GM19463 (cell line): ENCODE measurements at regions not wholly inside any gene's neighbourhood (a gene's known extent, or its start where the extent isn't known, plus 50 kb on each side); places are given as distances from the start of the nearest gene placed in this dataset.
"Not testable (repeated sequence)": the region's sequence is repeated elsewhere in the genome, so short reads cannot be mapped to it uniquely, and the experiment has no call there.

Source experiments
- ATAC-seq: cut with Tn5 transposase; IDR thresholded peaks from one replicate; pipeline ENCODE4 v1.9.1; 2021; ENCODE audit warnings: mild to moderate bottlenecking, moderate library complexity; ENCODE audit not compliant: unreplicated experiment

GRCh38 chr6:74343321-74343720 is 647.3 kb downstream of the CD109 start:
- not testable (repeated sequence) for ATAC-seq

- ATAC-seq = no peak
These were observed 638.7 kb downstream of the CD109 start for GRCh38 chr6:74334722-74335121.

DNA sequence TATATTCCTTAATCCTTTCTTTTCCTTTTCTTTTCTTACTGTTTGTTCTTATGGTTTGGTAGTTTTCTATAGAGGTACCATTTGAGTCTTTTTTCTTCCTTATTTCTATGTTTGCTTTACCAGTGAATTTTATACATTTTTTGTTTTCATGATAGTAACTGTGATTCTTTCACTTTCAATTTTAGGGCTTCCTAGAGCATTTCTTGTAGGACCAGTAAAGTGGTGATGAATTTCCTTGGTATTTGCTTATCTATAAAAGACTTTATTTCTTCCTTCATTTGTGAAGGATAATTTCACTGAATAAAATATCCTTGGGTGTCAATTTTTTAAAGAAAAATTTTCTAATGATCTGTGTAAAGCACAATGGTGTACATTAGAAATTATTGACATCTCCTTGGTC is 637.4 kb downstream of the CD109 start:
- no peak for ATAC-seq

GRCh38 chr6:74320715-74321114 is 624.7 kb downstream of the CD109 start:
- ATAC-seq = peak; percentile 67

DNA sequence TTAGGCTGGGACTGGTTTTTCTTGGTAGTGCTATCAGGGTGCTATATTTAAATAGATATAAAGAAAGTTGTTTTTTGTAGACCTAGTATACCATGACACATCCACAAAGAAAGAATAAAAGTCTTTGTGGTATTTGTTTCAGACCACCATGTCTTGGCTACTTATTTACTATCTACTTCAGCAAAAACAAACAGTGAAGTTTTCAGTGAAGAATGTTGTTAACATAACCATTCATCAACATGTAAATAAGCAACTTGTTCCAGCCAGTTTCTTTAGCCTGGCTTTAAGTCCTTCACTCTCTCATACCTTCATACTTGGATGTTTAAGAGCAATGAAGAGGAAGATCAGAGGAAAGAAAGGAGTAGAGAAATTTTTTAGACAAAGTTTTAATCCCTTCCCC is 624.1 kb downstream of the CD109 start:
- no peak for ATAC-seq

DNA sequence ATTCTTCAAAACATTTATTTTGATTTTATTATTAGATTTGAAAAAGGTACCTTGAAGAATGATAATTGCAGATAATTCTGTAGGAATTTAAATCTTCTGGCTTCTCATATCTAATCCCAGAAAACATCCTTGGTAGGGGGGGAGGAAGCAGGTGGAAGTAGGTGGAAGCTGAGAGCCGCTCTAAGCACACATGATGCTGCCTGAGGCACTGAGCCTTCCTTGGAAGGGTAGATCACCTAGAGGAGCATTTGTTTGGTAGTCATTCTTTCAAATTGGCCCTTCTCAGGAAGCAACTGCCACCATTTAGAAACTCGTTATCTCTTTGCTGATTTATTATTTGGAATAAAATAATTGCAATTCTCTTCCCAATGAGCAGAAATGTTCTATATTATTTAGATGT is 623.3 kb downstream of the CD109 start:
- no peak for ATAC-seq

DNA sequence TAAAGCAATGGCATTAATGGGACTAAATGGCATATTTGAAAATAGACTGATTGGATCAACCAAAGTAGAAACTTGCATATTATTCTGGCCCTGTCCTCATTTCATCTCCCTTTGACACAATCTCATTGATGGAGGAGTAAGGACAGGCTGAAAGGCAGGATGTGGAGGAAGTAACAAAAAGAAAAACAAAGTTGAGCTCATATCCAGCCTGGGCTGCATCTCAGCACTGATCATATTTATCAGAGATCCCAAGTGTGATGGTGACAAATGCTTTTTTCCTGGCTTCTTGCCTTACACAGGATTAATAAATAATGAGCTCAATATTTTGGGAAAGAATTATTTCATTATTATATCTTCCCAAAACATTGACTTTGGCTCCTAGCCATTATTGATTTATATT is 622.7 kb downstream of the CD109 start:
- no peak for ATAC-seq

DNA sequence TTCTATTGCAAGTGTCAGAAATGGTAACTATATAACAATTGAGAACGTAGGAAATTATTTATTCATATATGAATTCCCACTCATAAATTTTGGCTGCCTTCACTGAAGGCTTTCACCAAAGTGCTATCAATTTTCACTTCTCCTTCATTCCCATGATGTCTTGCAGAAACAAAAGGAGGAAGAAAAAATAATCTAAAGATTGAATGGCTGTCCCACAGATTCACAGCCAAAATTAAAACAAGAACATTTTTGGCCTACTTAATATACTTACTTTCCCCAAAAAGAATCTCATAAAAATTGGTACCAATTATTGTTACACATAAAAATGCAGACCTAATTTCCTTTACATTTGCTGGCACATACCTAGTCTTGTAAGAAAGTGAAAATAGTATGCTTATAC is 616.1 kb downstream of the CD109 start:
- ATAC-seq = no peak

DNA sequence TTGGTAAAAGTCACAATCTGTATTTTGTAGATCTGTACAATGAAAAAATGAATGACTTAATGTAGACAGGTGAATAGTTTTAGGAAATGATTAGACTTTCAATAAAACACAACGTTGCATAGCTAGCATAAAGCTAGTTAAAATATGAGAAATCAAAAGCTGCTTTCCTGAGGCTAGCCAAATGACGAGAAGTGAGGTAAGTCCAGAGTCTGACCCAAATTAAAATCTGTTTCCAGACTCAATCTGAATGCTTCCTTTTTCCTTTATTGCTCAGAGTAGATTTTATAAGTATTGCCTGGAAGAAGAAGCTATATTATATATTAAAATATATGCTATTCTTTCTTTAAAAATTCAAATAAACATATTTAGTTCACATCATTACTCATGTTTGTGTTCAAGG is 615.4 kb downstream of the CD109 start:
- ATAC-seq = no peak

DNA sequence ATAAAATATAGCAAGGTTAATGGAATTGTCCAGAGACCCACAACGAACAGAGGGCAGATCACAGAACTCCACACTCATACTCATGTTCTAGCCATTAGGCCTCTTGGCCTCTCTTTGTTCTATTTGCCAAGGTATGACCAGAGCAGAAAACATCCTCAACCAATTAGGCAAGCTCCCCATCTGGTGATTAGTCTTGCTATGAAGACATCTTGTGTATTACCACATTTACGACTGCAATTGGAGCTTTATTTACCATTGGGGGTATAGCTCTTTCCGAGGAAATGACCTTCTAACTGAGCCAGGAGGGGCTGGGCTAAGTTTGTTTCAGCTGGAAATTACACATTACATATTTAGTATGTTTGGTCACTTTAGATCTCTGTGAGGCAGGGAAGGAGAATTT is 593.9 kb downstream of the CD109 start:
- no peak for ATAC-seq

GRCh38 chr6:74287932-74288331 is 591.9 kb downstream of the CD109 start:
- ATAC-seq = no peak

DNA sequence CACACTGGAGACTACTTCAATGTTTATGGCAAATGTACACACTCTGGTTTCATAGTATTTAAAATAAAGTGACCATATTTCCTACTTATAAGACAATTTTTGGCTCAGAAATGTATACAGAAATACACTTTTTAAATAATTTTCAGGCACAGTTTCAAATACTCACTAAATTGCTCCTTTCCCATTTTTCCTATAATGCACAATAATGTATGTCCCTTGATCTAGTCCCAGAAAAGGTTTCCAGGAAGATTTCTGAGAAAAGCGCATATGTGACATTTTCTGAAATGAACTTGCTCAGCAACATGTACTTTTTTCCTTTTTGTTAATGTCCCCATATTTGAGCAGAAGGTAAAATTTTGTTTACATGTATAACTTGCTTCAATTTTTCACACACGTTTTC is 591.4 kb downstream of the CD109 start:
- ATAC-seq = no peak

GRCh38 chr6:74284284-74284683 is 588.3 kb downstream of the CD109 start:
- ATAC-seq = no peak

DNA sequence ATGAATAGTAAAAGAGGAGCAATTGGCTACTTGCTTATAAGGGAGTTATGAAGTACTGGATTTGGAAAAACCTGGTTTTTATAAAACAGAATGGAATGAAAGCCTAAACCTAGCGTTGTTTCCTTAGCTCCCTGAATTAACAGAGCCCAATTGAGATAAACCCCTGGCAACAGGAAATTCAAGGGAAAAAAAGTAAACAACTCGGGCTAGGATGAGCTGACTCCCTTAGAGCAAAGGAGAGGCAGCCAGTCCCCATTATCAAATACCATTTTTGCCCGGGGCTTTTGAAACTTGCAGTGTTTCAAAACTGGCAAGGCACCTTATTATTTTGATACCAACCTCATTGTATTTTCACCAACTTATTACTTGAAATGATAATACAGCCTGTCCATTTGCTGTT is 587.5 kb downstream of the CD109 start:
- ATAC-seq = no peak

GRCh38 chr6:74282143-74282689 is 586.2 kb downstream of the CD109 start:
- ATAC-seq = no peak

DNA sequence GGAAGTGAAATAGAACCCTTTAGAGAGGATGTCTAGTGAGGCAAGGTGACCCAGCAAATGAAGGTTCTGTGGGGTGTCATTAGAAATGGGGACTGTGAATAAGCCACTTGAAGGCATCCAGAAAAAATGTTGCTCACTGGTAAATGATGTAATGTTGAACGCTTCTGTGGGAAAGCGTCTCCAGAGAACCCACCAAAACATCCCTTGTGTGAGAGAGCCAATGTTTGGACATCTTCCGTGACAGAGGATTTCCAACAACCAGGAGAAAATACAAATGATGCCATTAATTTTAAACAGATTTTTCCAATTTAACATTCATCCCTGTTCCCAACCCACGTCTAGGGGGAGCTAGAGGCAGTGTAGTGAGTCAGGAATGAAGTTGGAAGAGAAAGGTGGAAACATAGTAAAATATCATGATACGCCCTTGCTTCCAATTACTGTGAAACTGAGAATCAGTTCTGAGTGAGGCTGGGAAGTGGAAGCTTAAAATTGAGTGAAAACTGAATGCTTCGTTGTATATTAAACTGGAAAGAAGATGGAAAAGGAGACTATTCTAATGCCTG is 584.2 kb downstream of the CD109 start:
- no peak for ATAC-seq

DNA sequence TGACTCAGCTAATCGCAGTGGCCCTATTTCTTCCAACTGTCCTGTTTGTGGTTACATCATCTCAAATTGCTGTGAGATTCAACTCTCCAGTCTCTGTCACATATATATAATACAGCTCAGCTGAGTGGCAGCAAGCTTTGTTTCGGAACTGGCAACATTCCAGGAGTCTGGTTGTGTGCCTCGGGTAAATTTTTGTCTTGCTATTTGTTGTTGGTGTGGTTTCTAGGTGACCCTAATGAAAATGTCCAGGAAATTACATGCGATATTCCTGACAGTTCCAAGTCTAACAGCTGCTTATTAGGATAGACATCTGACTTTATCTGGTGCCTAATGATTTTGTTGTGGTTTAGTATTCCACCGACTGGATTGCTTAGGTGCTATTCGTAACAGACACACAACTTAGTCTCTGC is 581.8 kb downstream of the CD109 start:
- no peak for ATAC-seq

DNA sequence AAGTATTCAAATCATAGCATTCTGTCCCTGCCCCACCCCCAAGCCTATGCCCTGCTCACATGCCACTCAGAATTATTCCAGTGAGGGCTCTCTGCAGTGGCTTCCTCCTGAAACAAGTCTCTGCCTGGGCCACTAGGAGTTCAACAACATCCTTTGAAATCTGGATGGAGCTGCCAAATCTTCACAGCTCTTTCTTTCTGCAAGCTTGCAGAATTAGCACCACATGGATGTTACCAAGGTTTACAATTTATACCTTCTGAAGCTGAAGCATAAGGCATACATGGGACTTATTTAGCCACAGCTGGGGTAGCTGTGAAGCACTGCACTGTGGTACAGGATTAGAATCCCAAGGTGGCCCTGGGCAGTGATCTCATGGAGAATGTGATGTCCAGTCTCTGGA is 577.5 kb downstream of the CD109 start:
- ATAC-seq = no peak

DNA sequence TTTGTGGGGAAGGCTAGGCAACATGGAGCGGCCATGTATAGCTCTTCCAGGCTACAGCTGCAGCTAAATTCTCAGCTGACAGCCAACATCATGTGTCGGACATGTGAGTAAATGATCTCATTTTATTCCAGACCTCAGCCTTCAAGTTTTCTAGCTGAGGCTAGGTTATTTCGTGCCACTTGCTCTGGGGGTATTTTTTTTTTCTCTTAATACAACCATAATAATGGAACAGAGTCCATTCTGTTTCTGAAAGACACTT is 573.5 kb downstream of the CD109 start:
- ATAC-seq = no peak

DNA sequence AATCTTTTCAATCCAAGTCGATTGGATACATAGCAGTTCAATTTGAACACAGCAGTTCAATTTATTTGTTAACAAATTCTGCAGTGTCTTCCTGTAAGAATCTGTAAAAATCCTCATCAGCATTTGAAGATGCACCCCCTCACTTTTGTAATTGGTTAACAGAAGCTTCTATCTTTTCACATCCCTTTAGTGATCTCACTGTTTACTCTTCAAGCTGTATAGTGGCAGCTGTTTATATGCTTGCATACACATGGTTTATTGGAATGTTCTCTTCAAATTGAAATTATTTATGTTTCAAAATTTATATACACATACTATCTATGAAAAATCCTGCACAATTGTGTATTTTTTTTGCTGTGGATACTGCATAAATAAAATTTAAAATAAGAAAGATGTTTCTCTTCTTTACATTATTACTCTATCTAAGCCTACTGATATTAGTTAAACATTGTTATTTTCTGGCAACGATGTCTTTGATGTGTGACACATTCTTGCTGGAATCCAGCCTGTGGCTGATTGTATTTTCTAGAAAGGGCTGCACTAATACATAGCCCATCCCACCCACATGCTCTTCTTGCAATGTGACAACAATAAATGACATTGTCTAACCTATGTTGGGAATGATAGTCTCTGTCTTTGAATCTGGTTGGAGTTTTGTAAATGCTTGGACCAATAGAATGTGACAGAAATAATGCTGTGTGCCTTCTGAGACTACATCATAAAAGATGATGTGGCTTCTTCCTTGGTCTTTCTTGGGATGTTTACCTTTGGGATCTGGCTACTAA is 573.0 kb downstream of the CD109 start:
- no peak for ATAC-seq

DNA sequence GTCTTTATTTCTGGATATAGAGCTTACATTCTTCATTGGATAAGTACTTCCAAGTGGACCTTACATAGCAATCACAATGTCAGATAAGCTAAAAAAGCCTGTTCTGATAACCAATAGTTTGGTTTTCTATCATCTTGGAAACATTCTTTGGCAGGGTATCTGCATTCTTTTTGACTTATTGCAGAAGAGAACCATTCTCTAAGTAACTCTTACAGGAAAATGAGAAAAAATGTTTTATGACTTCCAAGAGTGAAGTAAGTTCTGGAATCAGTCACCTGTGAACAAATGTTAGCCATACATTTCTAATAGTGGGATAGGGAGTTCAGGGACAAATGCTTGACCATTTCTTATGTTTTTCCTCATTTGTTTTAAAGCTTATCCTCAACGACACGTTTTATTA is 564.0 kb downstream of the CD109 start:
- no peak for ATAC-seq

GRCh38 chr6:74256781-74257180 is 560.8 kb downstream of the CD109 start:
- ATAC-seq = no peak

DNA sequence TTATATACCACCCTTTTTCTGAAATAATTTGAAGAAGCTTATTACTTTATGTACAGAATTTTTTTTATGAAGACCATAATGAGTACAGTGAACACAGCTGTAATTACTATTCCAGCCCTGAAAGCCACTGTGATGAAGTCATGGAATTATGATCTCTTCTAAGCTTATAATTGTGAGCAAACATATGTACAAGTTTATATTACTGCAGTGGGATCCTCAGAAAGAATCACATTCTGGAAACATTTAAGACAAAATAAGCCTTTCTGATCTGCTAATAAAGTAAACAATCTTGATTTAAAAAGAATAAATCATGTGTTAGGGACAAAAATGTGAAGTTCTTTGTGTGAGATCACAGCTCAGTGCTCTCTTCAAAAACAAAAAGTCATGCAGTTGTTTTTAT is 560.4 kb downstream of the CD109 start:
- no peak for ATAC-seq
